GM19328 (cell line): ENCODE measurements at regions not wholly inside any gene's neighbourhood (a gene's known extent, or its start where the extent isn't known, plus 50 kb on each side); places are given as distances from the start of the nearest gene placed in this dataset.

ENCODE experiments used
- ATAC-seq: cut with Tn5 transposase; IDR thresholded peaks from one replicate; pipeline ENCODE4 v1.9.1; 2021; ENCODE audit warnings: mild to moderate bottlenecking, moderate library complexity; ENCODE audit not compliant: unreplicated experiment

GRCh38 chr3:177992993-177993970, 543.0 kb upstream of the KCNMB2 start:
- ATAC-seq: no peak

DNA sequence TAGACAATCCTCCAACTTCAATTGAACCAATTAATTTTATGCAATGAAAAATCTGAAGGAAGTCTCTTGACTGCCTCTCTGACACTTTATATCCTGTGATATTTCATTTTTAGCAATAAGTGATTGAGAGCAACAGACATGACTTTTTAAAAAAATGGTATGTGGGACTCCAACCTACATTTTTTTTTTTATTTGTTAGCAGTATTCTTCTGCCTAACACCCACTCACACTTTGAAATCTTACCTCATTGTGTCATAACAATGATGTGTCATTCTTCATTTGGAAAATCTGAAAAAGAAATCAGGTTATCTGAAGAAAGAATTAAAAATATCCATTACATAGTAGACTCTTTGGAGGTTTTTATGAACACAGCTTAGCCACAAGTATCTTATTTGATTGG, 541.3 kb upstream of the KCNMB2 start:
- ATAC-seq: no peak

DNA sequence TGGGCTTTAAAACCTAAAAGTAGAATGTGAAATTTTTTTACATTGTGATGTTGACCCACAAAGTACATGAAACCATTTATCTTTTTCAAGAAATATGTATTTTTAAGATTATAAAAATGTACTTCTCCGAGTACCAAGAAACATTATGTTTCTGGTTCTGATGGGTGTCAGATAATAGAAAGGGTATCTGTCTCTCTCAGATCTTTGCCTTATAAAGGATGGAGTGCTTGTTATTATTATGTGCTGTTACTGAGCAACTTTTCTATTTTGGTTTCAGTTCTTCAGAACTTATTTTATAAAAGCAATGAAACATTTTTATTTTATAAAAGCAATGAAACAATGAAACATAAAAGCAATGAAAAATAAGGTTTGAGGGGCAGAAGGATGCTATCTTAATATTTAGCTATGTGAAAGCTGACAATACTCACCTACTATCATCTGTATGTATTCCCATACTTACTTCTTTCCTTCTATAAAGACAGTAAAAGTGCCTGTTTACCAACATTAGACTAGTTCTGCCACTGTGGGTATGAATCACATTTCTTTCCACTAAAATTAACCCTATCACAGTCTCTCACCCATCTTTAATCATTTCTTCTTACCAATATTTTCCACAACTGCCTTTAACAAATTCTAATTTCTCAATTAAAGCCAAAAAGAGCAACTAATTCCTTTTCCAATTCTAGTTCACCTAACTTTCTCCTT, 540.7 kb upstream of the KCNMB2 start:
- ATAC-seq: no peak

DNA sequence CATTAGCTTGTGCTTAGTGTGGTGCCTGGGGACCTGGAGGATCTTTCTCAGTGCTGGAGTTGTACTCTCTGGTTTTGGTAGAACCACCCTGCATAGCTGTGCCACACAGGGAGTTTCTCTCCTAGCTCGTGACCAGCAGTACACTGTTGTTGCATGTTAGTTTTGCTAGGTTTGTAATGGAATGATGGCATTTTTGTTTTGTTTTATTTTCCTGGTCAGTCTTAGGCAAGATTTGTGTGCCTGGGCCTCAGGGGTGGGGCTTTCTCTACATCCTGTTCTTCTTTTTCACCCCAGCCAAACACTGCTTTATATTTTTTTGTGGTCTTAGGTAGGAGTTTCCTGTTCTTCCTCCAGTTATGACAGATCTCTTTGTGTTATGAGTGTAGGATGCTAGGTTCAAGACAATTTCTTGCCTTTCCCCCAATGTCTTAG, 534.5 kb upstream of the KCNMB2 start:
- ATAC-seq: peak; percentile 80

DNA sequence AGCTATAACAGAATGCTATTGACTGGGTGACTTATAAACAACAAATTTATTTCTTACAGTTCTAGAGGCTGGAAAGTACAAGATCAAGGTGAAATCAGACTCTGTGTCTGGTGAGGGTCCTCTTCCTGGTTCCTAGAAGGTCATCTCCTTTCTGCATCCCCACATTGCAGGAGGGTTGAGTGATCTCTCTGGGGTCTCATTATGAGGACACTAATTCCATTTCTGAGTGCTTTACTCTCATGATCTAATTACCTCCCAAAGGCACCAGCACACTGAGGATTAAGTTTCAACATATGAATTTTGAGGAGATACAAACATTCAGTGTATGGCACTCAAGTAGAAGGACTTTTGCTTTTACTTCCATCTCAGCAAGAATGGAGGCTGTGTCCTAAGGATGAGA, 534.1 kb upstream of the KCNMB2 start:
- ATAC-seq: no peak

- no peak for ATAC-seq
These were observed 532.5 kb upstream of the KCNMB2 start for GRCh38 chr3:178003756-178004155.

DNA sequence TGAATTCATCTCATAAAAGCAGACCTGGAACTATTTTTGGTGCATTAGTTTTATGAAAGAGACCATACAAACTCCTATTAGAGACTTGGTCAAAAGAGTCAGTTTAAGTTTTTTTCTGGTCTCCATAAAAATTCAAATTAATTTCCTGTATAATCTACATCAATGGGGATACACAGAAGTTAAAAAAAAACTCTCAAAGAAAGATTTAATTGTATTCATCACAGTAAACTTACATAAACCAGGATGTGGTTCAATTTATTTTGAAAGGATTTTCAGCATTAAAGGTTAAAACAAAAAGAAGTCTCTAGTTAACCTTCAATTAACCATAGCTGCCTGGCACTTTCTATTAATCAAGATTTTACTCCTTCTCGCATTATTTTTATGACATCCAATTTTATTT, 530.3 kb upstream of the KCNMB2 start:
- no peak for ATAC-seq

DNA sequence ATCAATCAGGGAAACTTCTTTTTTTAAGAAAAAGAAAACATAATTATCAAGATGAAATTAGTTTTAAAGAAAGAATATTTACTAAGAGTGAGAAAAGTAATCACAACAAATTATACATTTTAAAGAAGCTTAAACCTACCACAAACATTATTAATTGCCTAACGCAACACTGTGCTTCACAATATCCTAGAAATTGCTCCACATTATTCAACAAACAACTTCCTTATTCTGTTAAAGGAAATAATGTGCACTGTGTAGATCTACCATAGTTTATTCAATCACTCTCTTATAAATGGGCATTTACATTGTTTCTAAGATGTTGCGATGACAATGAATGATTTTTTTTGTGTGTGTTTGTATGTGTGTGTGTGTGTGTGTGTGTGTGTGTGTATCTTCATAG, 525.9 kb upstream of the KCNMB2 start:
- no peak for ATAC-seq

DNA sequence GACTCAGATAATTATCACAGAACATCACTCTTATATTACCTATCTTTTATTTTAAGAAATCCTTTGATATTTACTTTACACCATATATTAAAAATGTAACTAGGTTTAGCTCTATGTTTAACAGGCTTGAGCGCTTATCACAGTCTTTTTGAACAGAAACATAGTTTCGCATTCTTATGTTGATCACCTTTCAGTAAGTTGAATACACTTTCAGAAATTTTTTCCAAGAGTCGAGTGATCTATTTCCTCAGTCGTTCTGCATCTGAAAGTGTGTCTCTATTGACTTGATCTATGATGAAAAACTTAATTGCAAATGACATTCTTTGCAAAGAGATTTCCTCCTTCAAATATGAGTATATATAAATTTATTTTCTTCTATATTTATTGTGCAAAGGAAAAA, 516.6 kb upstream of the KCNMB2 start:
- no peak for ATAC-seq

GRCh38 chr3:178022599-178022998, 513.6 kb upstream of the KCNMB2 start:
- no peak for ATAC-seq

DNA sequence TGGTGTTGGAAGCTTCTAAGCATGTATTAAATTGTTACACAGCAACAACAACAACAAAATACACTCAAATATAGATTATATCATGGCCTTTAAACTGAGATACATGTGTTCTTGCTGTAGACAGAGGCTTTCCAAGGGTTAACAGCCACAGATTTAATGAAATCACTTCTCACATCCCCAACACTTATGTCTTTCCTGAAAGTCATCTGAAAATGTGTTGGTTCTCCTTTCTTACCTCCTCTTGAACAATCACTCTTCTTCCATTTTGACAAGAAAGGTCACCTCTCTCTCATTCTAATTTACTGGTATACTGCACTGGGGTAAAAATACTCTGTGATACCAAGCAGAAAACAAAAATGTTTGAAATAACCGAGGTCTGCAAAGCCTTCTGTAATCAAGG, 507.3 kb upstream of the KCNMB2 start:
- ATAC-seq: no peak

GRCh38 chr3:178036451-178037144, 499.6 kb upstream of the KCNMB2 start:
- ATAC-seq: no peak

GRCh38 chr3:178041931-178042330, 494.3 kb upstream of the KCNMB2 start:
- ATAC-seq: no peak

- no peak for ATAC-seq
These were observed 493.9 kb upstream of the KCNMB2 start for GRCh38 chr3:178042376-178042775.

DNA sequence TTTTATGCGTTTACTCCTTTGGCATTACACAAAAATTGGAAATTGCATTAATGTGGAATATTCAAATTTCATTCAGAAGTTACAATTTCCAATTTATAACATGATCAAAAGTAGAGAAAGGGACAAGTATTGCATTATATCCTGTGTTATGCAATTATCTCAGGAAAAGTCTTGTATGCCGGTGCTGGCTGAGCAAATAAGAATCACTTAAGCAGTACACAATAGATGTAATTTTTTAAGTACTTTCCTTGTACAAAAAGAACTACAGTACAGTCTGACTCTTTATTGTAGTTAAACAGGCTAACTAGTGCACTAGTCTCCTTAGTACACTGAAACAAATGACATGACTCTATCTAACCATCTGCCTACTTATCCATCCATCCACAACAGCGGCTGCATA, 493.2 kb upstream of the KCNMB2 start:
- no peak for ATAC-seq

GRCh38 chr3:178044320-178044719, 491.9 kb upstream of the KCNMB2 start:
- ATAC-seq: no peak

DNA sequence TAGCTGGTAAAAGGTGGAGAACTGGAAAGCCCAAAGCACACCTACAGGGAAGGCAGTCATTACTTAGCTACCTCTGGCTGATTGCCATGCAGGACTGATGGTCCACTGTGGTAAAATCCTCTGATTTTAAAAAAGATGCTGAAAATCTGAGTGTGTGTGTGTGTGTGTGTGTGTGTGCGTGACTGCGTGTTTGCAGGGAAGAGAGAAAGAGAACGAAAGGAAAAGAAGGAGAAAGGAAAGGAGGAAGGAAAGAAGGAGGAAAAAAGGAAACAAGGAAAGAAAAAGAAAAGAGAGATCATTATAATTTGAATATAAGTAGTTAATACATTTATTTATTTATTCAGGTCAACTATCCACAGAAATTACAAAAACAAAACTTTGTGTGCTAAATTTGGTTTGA, 488.7 kb upstream of the KCNMB2 start:
- ATAC-seq: no peak

GRCh38 chr3:178048768-178049167, 487.5 kb upstream of the KCNMB2 start:
- ATAC-seq: no peak

GRCh38 chr3:178054471-178054870, 481.8 kb upstream of the KCNMB2 start:
- no peak for ATAC-seq

- no peak for ATAC-seq
These were observed 480.3 kb upstream of the KCNMB2 start for GRCh38 chr3:178055939-178056338.

- no peak for ATAC-seq
These were observed 479.4 kb upstream of the KCNMB2 start for GRCh38 chr3:178056868-178057267.
